PC-3 (cell line): ENCODE measurements at regions not wholly inside any gene's neighbourhood (a gene's known extent, or its start where the extent isn't known, plus 50 kb on each side); places are given as distances from the start of the nearest gene placed in this dataset.

Source experiments
- ATAC-seq: fragments of 200-7000 bp; cut with Tn5 transposase; 2 replicates; pipeline ENCODE4 v1.9.1; 2020; ENCODE audit warnings: mild to moderate bottlenecking, moderate library complexity
- BruUV-seq: library from RNA; stranded (reverse); fragments of 400-500 nt; replicated peaks from 2 replicates; lab custom pipeline; 2021; lab: Mats Ljungman, UMichigan
- CTCF ChIA-PET: fragments of 300-600 bp; sonication (Branson Sonifier 250); formaldehyde crosslinking; loops from one replicate; lab custom pipeline; 2022; ENCODE audit warnings: antibody characterized with exemption; lab: Charles Lee
- POLR2A ChIA-PET: fragments of 300-600 bp; sonication (Branson Sonifier 250); formaldehyde crosslinking; loops from one replicate; lab custom pipeline; 2022; ENCODE audit warnings: antibody characterized with exemption; ENCODE audit not compliant: unreplicated experiment; lab: Charles Lee
- DNase-seq: peaks from one replicate; pipeline ENCODE4 v3.0.0-alpha.2; 2015
- H2AFZ ChIP-seq: fragments of 300-600 bp; sonication (generic); 2 replicates; pipeline ENCODE4 v1.6.0; 2016; ENCODE audit warnings: antibody characterized with exemption, low read length
- H3F3A ChIP-seq: fragments of 300-600 bp; sonication (generic); one replicate; pipeline ENCODE4 v1.6.0; 2017; ENCODE audit warnings: antibody characterized with exemption, low read length, control low read depth, mild to moderate bottlenecking; ENCODE audit not compliant: unreplicated experiment
- H3K27ac ChIP-seq: fragments of 300-600 bp; sonication (generic); 2 replicates; pipeline ENCODE4 v1.5.1; 2016; ENCODE audit warnings: mild to moderate bottlenecking, low read length
- H3K27me3 ChIP-seq: fragments of 300-600 bp; sonication (generic); 2 replicates; pipeline ENCODE4 v1.6.1; 2016; ENCODE audit warnings: low read length, mixed read lengths
- H3K36me3 ChIP-seq: fragments of 300-600 bp; sonication (generic); 2 replicates; pipeline ENCODE4 v1.6.1; 2016; ENCODE audit warnings: low read depth, mixed run types, low read length, mixed read lengths
- H3K4me1 ChIP-seq: fragments of 300-600 bp; sonication (generic); 2 replicates; pipeline ENCODE4 v1.5.1; 2016; ENCODE audit warnings: low read length; ENCODE audit not compliant: insufficient read depth
- H3K4me2 ChIP-seq: fragments of 300-600 bp; sonication (generic); 2 replicates; pipeline ENCODE4 v1.6.0; 2016; ENCODE audit warnings: low read length
- H3K4me3 ChIP-seq: fragments of 300-600 bp; sonication (generic); 2 replicates; pipeline ENCODE4 v1.5.1; 2016; ENCODE audit warnings: mild to moderate bottlenecking, low read length, mixed read lengths
- H3K79me2 ChIP-seq: fragments of 300-600 bp; sonication (generic); 2 replicates; pipeline ENCODE4 v1.6.1; 2017; ENCODE audit warnings: low read length, mixed read lengths
- H3K9ac ChIP-seq: fragments of 300-600 bp; sonication (generic); 2 replicates; pipeline ENCODE4 v1.6.0; 2016; ENCODE audit warnings: mild to moderate bottlenecking, low read length
- H3K9me2 ChIP-seq: fragments of 300-600 bp; sonication (generic); replicated peaks from 2 replicates; pipeline ENCODE4 v1.6.1; 2016; ENCODE audit warnings: mixed run types, low read length, mixed read lengths
- H3K9me3 ChIP-seq: fragments of 300-600 bp; sonication (generic); 2 replicates; pipeline ENCODE4 v1.6.1; 2016; ENCODE audit warnings: low read length, mixed read lengths
- H4K20me1 ChIP-seq: fragments of 300-600 bp; sonication (generic); 2 replicates; pipeline ENCODE4 v1.6.1; 2016; ENCODE audit warnings: low read length, mixed read lengths
- EZH2 ChIP-seq: fragments of 300-600 bp; sonication (generic); IDR thresholded peaks from one replicate; pipeline ENCODE4 v1.6.1; 2017; ENCODE audit warnings: antibody characterized with exemption, mild to moderate bottlenecking, low read length; ENCODE audit not compliant: unreplicated experiment
- EZH2phosphoT487 ChIP-seq: fragments of 300-600 bp; sonication (generic); IDR thresholded peaks from 2 replicates; pipeline ENCODE4 v1.6.1; 2018; ENCODE audit warnings: mild to moderate bottlenecking, antibody characterized with exemption, low read length, borderline replicate concordance
- intact Hi-C: fragments of 100-400 bp; cut with micrococcal nuclease; formaldehyde crosslinking; loops from 2 replicates; pipeline ENCODE4 v1.9.0; 2023
- TF ChIP-seq, protein P1 (sequence below): fragments of 300-600 bp; sonication (generic); conservative IDR thresholded peaks from 2 replicates; pipeline ENCODE4 v1.5.1; 2017; ENCODE audit warnings: antibody characterized with exemption, low read depth, mild to moderate bottlenecking, low read length

DNA sequence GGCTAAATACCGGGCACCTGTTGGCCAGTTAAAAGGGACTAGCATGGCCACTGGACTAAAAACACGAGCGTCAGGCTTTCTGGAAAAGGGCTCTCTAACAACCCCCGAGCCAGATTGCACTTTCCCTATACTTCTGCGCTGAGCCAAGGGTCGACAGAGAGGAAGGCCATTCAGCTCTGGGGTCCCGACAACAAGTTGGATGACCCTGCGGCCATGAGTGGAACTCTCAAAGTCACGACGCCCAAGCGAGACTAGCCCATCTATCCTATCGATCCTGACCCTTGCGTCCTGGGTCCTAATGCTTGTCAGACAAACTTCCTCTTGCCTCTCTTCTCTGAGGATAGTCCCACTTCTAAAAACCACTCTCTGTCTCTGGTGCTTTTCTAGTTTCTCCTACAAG lies 99.9 kb upstream of the PRDX6 start:
- ChIA-PET CTCF (interaction anchor here (0.6 kb wide), 1 partner anchor 91 kb away, joined by 3 read pairs; no protein-coding TSS in a partner anchor), POLR2A (no interaction called here)
- no peaks in the 10 kb centered on the region for H3K27me3 ChIP-seq
- no peaks in the 10 kb centered on the region; the same call in 1 of the 2 replicates for H3K36me3 ChIP-seq
- DNase-seq (no peak), ATAC-seq (no peak)
- H3K4me1 ChIP-seq, result no peaks in the 10 kb centered on the region
- H3K4me2 ChIP-seq, result no peak overlapping the region
- no peaks in the 10 kb centered on the region for H4K20me1 ChIP-seq
- intact Hi-C loops, result no loop called here
- no peak overlapping the region for H3K27ac ChIP-seq
- H3F3A ChIP-seq, result no peaks in the 10 kb centered on the region
- no peak overlapping the region for H3K9ac ChIP-seq
- H3K4me3 ChIP-seq, result no peak overlapping the region
- no peak for TF ChIP-seq EZH2phosphoT487
- TF ChIP-seq, protein P1, sequence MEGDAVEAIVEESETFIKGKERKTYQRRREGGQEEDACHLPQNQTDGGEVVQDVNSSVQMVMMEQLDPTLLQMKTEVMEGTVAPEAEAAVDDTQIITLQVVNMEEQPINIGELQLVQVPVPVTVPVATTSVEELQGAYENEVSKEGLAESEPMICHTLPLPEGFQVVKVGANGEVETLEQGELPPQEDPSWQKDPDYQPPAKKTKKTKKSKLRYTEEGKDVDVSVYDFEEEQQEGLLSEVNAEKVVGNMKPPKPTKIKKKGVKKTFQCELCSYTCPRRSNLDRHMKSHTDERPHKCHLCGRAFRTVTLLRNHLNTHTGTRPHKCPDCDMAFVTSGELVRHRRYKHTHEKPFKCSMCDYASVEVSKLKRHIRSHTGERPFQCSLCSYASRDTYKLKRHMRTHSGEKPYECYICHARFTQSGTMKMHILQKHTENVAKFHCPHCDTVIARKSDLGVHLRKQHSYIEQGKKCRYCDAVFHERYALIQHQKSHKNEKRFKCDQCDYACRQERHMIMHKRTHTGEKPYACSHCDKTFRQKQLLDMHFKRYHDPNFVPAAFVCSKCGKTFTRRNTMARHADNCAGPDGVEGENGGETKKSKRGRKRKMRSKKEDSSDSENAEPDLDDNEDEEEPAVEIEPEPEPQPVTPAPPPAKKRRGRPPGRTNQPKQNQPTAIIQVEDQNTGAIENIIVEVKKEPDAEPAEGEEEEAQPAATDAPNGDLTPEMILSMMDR, result no peak
- no peak for TF ChIP-seq EZH2
- no peak overlapping the region for H2AFZ ChIP-seq
- H3K9me2 ChIP-seq, result no peaks in the 10 kb centered on the region
- no TSS peak for BruUV-seq
- no peaks in the 10 kb centered on the region for H3K79me2 ChIP-seq
- H3K9me3 ChIP-seq, result no peaks in the 10 kb centered on the region

DNA sequence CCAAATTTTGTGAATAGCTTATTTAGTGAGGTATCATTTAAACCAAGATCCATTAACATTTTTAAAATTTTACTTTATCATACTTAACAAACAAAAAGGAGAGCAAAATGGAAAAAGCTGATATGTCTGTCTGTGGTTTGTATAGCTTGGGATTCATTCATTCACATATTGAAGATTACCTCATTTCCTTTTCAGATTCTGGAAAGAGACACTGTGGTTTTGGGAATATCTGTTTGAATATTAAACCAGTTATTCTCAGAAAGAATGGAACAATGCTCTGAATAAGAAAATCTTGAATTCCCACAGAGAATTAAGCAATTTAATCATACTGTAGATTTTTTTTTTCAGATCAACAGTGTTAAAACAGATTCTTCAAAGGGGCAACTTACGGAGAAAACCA lies 93.8 kb upstream of the PRDX6 start:
- no peaks in the 10 kb centered on the region for H3K9me2 ChIP-seq
- no peak for TF ChIP-seq EZH2phosphoT487
- no peak for TF ChIP-seq EZH2
- TF ChIP-seq, protein P1, result no peak
- no peaks in the 10 kb centered on the region for H3F3A ChIP-seq
- H3K4me1 ChIP-seq, result no peaks in the 10 kb centered on the region
- no peaks in the 10 kb centered on the region for H4K20me1 ChIP-seq
- H3K9me3 ChIP-seq, result no peaks in the 10 kb centered on the region
- no TSS peak for BruUV-seq
- H3K27me3 ChIP-seq, result no peaks in the 10 kb centered on the region
- H3K36me3 ChIP-seq, result no peaks in the 10 kb centered on the region
- H2AFZ ChIP-seq, result no peak overlapping the region
- intact Hi-C loops, result no loop called here
- no peak overlapping the region for H3K4me3 ChIP-seq
- no peak for DNase-seq
- H3K4me2 ChIP-seq, result no peak overlapping the region
- ATAC-seq, result no peak
- CTCF ChIA-PET, result interaction anchor here (0.6 to 0.7 kb wide), 2 partner anchors 182 to 1024 kb away, joined by 4 to 8 read pairs; no protein-coding TSS in a partner anchor
- H3K79me2 ChIP-seq, result no peaks in the 10 kb centered on the region
- POLR2A ChIA-PET, result no interaction called here
- no peak overlapping the region for H3K9ac ChIP-seq
- H3K27ac ChIP-seq, result no peak overlapping the region

DNA sequence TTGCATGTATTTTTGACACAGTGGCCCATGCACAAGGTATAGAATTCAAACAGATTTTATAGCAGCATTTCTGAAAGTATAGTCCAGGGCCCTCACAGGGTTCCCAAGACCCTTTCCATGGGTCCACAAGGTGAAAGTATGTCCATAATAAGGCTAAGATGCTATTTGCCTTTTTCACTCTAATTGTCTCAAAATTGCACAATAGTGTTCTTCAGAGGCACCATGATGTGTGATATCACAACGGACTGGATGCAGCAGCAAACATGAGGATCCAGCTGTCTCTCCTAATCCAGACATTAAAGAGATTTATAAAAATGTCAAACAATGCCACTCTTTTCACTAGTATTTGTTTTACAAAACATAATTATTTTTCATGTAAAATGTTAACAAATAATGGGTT lies 88.8 kb upstream of the PRDX6 start:
- H3K4me2 ChIP-seq, result no peak overlapping the region
- no peaks in the 10 kb centered on the region for H3K9me2 ChIP-seq
- BruUV-seq, result no TSS peak
- H2AFZ ChIP-seq, result no peak overlapping the region
- CTCF ChIA-PET, result no interaction called here
- H3K4me3 ChIP-seq, result no peak overlapping the region
- no peaks in the 10 kb centered on the region for H3K9me3 ChIP-seq
- DNase-seq (no peak), ATAC-seq (no peak)
- H3K27ac ChIP-seq, result no peak overlapping the region
- intact Hi-C loops, result no loop called here
- TF ChIP-seq, protein P1, result no peak
- TF ChIP-seq EZH2 (no peak), EZH2phosphoT487 (no peak)
- H3K36me3 ChIP-seq, result no peaks in the 10 kb centered on the region
- POLR2A ChIA-PET, result no interaction called here
- no peaks in the 10 kb centered on the region for H3K79me2 ChIP-seq
- H3K9ac ChIP-seq, result no peak overlapping the region
- no peaks in the 10 kb centered on the region for H4K20me1 ChIP-seq
- peaks cover 8% of the 10 kb centered on the region for H3K4me1 ChIP-seq
- H3F3A ChIP-seq, result no peaks in the 10 kb centered on the region
- no peaks in the 10 kb centered on the region for H3K27me3 ChIP-seq
